ENCODE measurements at regions not wholly inside any gene's neighbourhood (a gene's known extent, or its start where the extent isn't known, plus 50 kb on each side); places are given as distances from the start of the nearest gene placed in this dataset.
"Not testable (repeated sequence)": the region's sequence is repeated elsewhere in the genome, so short reads cannot be mapped to it uniquely, and the experiment has no call there.

- not testable (repeated sequence) for DNase-seq
Observed at GRCh38 chr16:13632504-13632903, 287.4 kb upstream of the ERCC4 start.

- DNase-seq: no peak
Observed at GRCh38 chr16:13633391-13633861, 286.5 kb upstream of the ERCC4 start.

GRCh38 chr16:13634253-13634652 lies 285.7 kb upstream of the ERCC4 start:
- DNase-seq: no peak

- no peak for DNase-seq
Observed at GRCh38 chr16:13634959-13635358, 285.0 kb upstream of the ERCC4 start.

- DNase-seq: no peak
Observed at GRCh38 chr16:13638218-13638617, 281.7 kb upstream of the ERCC4 start.

- DNase-seq: no peak
Observed at GRCh38 chr16:13643412-13643811, 276.5 kb upstream of the ERCC4 start.

GRCh38 chr16:13645601-13646245 lies 274.2 kb upstream of the ERCC4 start:
- DNase-seq: no peak

- no peak for DNase-seq
Observed at GRCh38 chr16:13660807-13661206, 259.1 kb upstream of the ERCC4 start.

GRCh38 chr16:13665876-13666275 lies 254.1 kb upstream of the ERCC4 start:
- no peak for DNase-seq

- DNase-seq: no peak
Observed at GRCh38 chr16:13672196-13672595, 247.8 kb upstream of the ERCC4 start.

- no peak for DNase-seq
Observed at GRCh38 chr16:13680021-13680889, 239.7 kb upstream of the ERCC4 start.

GRCh38 chr16:13684819-13685563 lies 235.0 kb upstream of the ERCC4 start:
- no peak for DNase-seq

- no peak for DNase-seq
Observed at GRCh38 chr16:13696017-13696416, 223.9 kb upstream of the ERCC4 start.

GRCh38 chr16:13697013-13697412 lies 222.9 kb upstream of the ERCC4 start:
- no peak for DNase-seq

GRCh38 chr16:13697568-13697967 lies 222.4 kb upstream of the ERCC4 start:
- no peak for DNase-seq

GRCh38 chr16:13702614-13703013 lies 217.3 kb upstream of the ERCC4 start:
- no peak for DNase-seq

GRCh38 chr16:13708347-13709120 lies 211.4 kb upstream of the ERCC4 start:
- no peak for DNase-seq

- no peak for DNase-seq
Observed at GRCh38 chr16:13718748-13719147, 201.2 kb upstream of the ERCC4 start.

- DNase-seq: no peak
Observed at GRCh38 chr16:13727943-13728342, 192.0 kb upstream of the ERCC4 start.

- peak; percentile 6 for DNase-seq
Observed at GRCh38 chr16:13733561-13733960, 186.4 kb upstream of the ERCC4 start.

GRCh38 chr16:13739621-13740373 lies 180.2 kb upstream of the ERCC4 start:
- DNase-seq: not testable (repeated sequence)

GRCh38 chr16:13742928-13743327 lies 177.0 kb upstream of the ERCC4 start:
- DNase-seq: no peak
